HG02678 (cell line): ENCODE measurements at regions not wholly inside any gene's neighbourhood (a gene's known extent, or its start where the extent isn't known, plus 50 kb on each side); places are given as distances from the start of the nearest gene placed in this dataset.
A peak's percentile ranks its signal among the peaks of the same experiment; 100 is the strongest.
"Not testable (repeated sequence)": the region's sequence is repeated elsewhere in the genome, so short reads cannot be mapped to it uniquely, and the experiment has no call there.

Experiments
- ATAC-seq: cut with Tn5 transposase; IDR thresholded peaks from one replicate; pipeline ENCODE4 v1.9.1; 2021; ENCODE audit warnings: mild to moderate bottlenecking, moderate library complexity; ENCODE audit not compliant: unreplicated experiment

GRCh38 chr15:55126111-55126510, 70.6 kb downstream of the RSL24D1 start:
- no peak for ATAC-seq

- ATAC-seq = no peak
These were observed 72.1 kb downstream of the RSL24D1 start for GRCh38 chr15:55124616-55125015.

GRCh38 chr15:55118344-55118870, 78.3 kb downstream of the RSL24D1 start:
- ATAC-seq = no peak

- no peak for ATAC-seq
These were observed 80.1 kb downstream of the RSL24D1 start for GRCh38 chr15:55116636-55117035.

- no peak for ATAC-seq
These were observed 83.0 kb downstream of the RSL24D1 start for GRCh38 chr15:55113736-55114135.

GRCh38 chr15:55112706-55113105, 84.0 kb downstream of the RSL24D1 start:
- ATAC-seq = no peak

GRCh38 chr15:55110446-55110845, 86.3 kb downstream of the RSL24D1 start:
- ATAC-seq = no peak

GRCh38 chr15:55108858-55109518, 87.8 kb downstream of the RSL24D1 start:
- ATAC-seq = peak; percentile 79

GRCh38 chr15:55108448-55108847, 88.3 kb downstream of the RSL24D1 start:
- ATAC-seq = no peak

GRCh38 chr15:55106155-55106554, 90.6 kb downstream of the RSL24D1 start:
- ATAC-seq = no peak

- ATAC-seq = no peak
These were observed 102.6 kb downstream of the RSL24D1 start for GRCh38 chr15:55094136-55094535.

- no peak for ATAC-seq
These were observed 108.5 kb downstream of the RSL24D1 start for GRCh38 chr15:55088207-55088606.

- ATAC-seq = no peak
These were observed 112.1 kb downstream of the RSL24D1 start for GRCh38 chr15:55084673-55085072.

- no peak for ATAC-seq
These were observed 112.5 kb downstream of the RSL24D1 start for GRCh38 chr15:55084216-55084615.

- ATAC-seq = not testable (repeated sequence)
These were observed 119.7 kb downstream of the RSL24D1 start for GRCh38 chr15:55077052-55077451.

GRCh38 chr15:55074431-55074830, 122.3 kb downstream of the RSL24D1 start:
- no peak for ATAC-seq

- not testable (repeated sequence) for ATAC-seq
These were observed 132.8 kb downstream of the RSL24D1 start for GRCh38 chr15:55063970-55064369.

GRCh38 chr15:55060836-55061235, 135.9 kb downstream of the RSL24D1 start:
- no peak for ATAC-seq

- ATAC-seq = no peak
These were observed 140.2 kb downstream of the RSL24D1 start for GRCh38 chr15:55056500-55056899.

GRCh38 chr15:55044162-55044561, 152.6 kb downstream of the RSL24D1 start:
- ATAC-seq = no peak

- no peak for ATAC-seq
These were observed 159.7 kb downstream of the RSL24D1 start for GRCh38 chr15:55037071-55037470.

GRCh38 chr15:55035749-55036148, 161.0 kb downstream of the RSL24D1 start:
- no peak for ATAC-seq

- ATAC-seq = no peak
These were observed 163.2 kb downstream of the RSL24D1 start for GRCh38 chr15:55033574-55033973.
